ENCODE measurements at regions not wholly inside any gene's neighbourhood (a gene's known extent, or its start where the extent isn't known, plus 50 kb on each side); places are given as distances from the start of the nearest gene placed in this dataset.

- TF ChIP-seq CTCF (IDR thresholded peaks at IDR 0.05; ENCODE audit: low read depth, low read length), result no peak
- Histone ChIP-seq H3K27ac (ENCODE audit: low read depth, low read length) (no peak overlapping the region), H3K4me3 (ENCODE audit: low read depth, low read length) (no peak overlapping the region), H3K27me3 (ENCODE audit: control insufficient read depth, insufficient read depth, low read length) (no peaks in the 10 kb centered on the region), H3K9me3 (ENCODE audit: control insufficient read depth, insufficient read depth, low read length) (peaks cover 9% of the 10 kb centered on the region)
- no peak for DNase-seq (ENCODE audit: low read depth, low spot score)
- ChIA-PET POLR2A (no interaction called here), CTCF (no interaction called here)
These were observed 415.5 kb upstream of the SORCS1 start for GRCh38 chr10:107579970-107580369.

- Histone ChIP-seq H3K27me3 (ENCODE audit: control insufficient read depth, insufficient read depth, low read length) (no peaks in the 10 kb centered on the region), H3K9me3 (ENCODE audit: control insufficient read depth, insufficient read depth, low read length) (peaks cover 2% of the 10 kb centered on the region; the same call in 1 of the 2 replicates), H3K27ac (ENCODE audit: low read depth, low read length) (no peak overlapping the region), H3K4me3 (ENCODE audit: low read depth, low read length) (no peak overlapping the region)
- no peak for TF ChIP-seq CTCF (IDR thresholded peaks at IDR 0.05; ENCODE audit: low read depth, low read length)
- CTCF ChIA-PET, result no interaction called here
- no peak for DNase-seq (ENCODE audit: low read depth, low spot score)
- POLR2A ChIA-PET, result no interaction called here
These were observed 412.7 kb upstream of the SORCS1 start for GRCh38 chr10:107577221-107577620.

GRCh38 chr10:107576746-107577145 is 412.2 kb upstream of the SORCS1 start:
- no peak overlapping the region for H3K27ac ChIP-seq (ENCODE audit: low read depth, low read length)
- ChIA-PET POLR2A (no interaction called here), CTCF (no interaction called here)
- H3K9me3 ChIP-seq (ENCODE audit: control insufficient read depth, insufficient read depth, low read length), result peaks cover 2% of the 10 kb centered on the region; the same call in 1 of the 2 replicates
- H3K4me3 ChIP-seq (ENCODE audit: low read depth, low read length), result no peak overlapping the region
- H3K27me3 ChIP-seq (ENCODE audit: control insufficient read depth, insufficient read depth, low read length), result no peaks in the 10 kb centered on the region
- DNase-seq (ENCODE audit: low read depth, low spot score), result no peak
- TF ChIP-seq CTCF (IDR thresholded peaks at IDR 0.05; ENCODE audit: low read depth, low read length), result no peak

- H3K4me3 ChIP-seq (ENCODE audit: low read depth, low read length), result no peak overlapping the region
- no peak for DNase-seq (ENCODE audit: low read depth, low spot score)
- ChIA-PET POLR2A (no interaction called here), CTCF (no interaction called here)
- peaks cover 8% of the 10 kb centered on the region for H3K9me3 ChIP-seq (ENCODE audit: control insufficient read depth, insufficient read depth, low read length)
- H3K27me3 ChIP-seq (ENCODE audit: control insufficient read depth, insufficient read depth, low read length), result no peaks in the 10 kb centered on the region
- TF ChIP-seq CTCF (IDR thresholded peaks at IDR 0.05; ENCODE audit: low read depth, low read length), result no peak
- no peak overlapping the region for H3K27ac ChIP-seq (ENCODE audit: low read depth, low read length)
These were observed 400.5 kb upstream of the SORCS1 start for GRCh38 chr10:107565014-107565413.

GRCh38 chr10:107561136-107561650 is 396.7 kb upstream of the SORCS1 start:
- ChIA-PET POLR2A (no interaction called here), CTCF (no interaction called here)
- no peak overlapping the region for H3K4me3 ChIP-seq (ENCODE audit: low read depth, low read length)
- H3K27ac ChIP-seq (ENCODE audit: low read depth, low read length), result no peak overlapping the region
- no peak for DNase-seq (ENCODE audit: low read depth, low spot score)
- TF ChIP-seq CTCF (IDR thresholded peaks at IDR 0.05; ENCODE audit: low read depth, low read length), result no peak
- H3K9me3 ChIP-seq (ENCODE audit: control insufficient read depth, insufficient read depth, low read length), result no peaks in the 10 kb centered on the region
- H3K27me3 ChIP-seq (ENCODE audit: control insufficient read depth, insufficient read depth, low read length), result no peaks in the 10 kb centered on the region
